ENCODE measurements at regions not wholly inside any gene's neighbourhood (a gene's known extent, or its start where the extent isn't known, plus 50 kb on each side); places are given as distances from the start of the nearest gene placed in this dataset.
"Not testable (repeated sequence)": the region's sequence is repeated elsewhere in the genome, so short reads cannot be mapped to it uniquely, and the experiment has no call there.

DNA sequence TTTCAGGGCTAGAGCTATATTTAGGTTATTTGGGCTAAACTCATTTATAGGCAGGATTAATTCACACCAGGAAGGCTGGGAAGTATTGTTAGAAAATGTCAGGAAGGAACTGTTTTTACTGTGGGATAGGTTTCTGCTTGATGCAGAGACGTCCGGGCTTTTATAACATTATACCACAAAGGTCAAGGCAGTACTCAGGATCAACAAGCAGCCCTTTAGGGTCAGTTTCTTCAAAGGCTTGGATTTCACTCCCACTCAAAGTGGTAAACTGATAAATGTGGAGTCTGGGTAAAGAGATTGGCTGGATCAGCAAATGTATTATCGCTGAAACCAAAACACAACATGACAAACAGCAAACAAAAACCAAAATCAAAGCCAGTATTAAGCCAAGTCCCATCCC lies 127.2 kb downstream of the ARL5B start:
- H3K36me3 ChIP-seq (ENCODE audit: control insufficient read depth, insufficient read depth, low read length): no peaks in the 10 kb centered on the region
- no peaks in the 10 kb centered on the region for H3K9me3 ChIP-seq (ENCODE audit: control insufficient read depth, insufficient read depth, low read length)
- no peaks in the 10 kb centered on the region for H3K4me1 ChIP-seq (ENCODE audit: control insufficient read depth, insufficient read depth, low read length)
- no CpG with 5 or more reads among the region's 3 CpGs for WGBS (ENCODE audit: insufficient coverage, insufficient read length)
- H3K27me3 ChIP-seq (ENCODE audit: control insufficient read depth, insufficient read depth, low read length): no peaks in the 10 kb centered on the region
- no peak for DNase-seq (ENCODE audit: low read depth, low spot score)
- H3K4me3 ChIP-seq (ENCODE audit: low read length): no peak overlapping the region
- H3K27ac ChIP-seq (ENCODE audit: low read length): no peak overlapping the region

DNA sequence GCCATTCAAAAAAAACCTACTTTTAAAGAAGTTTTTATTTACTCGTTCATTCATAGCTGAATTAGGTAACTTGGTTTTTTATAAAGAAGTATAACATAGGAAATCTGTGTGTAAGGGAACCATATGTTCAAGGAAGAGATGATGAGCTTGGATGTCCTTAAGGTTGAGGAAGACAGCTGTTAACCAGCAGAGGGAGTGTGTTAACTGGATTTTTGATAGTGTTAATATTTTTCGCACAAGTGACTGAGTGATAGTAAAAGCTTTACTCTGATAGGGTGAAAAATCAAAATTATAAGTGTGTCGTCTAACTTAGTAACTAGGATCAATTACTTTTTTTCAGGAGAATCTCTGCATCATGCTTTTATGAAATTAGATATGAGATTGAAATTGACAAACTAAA lies 134.7 kb downstream of the ARL5B start:
- Histone ChIP-seq H3K27ac (ENCODE audit: low read length) (no peak overlapping the region), H3K4me3 (ENCODE audit: low read length) (no peak overlapping the region), H3K36me3 (ENCODE audit: control insufficient read depth, insufficient read depth, low read length) (no peaks in the 10 kb centered on the region), H3K27me3 (ENCODE audit: control insufficient read depth, insufficient read depth, low read length) (no peaks in the 10 kb centered on the region), H3K9me3 (ENCODE audit: control insufficient read depth, insufficient read depth, low read length) (no peaks in the 10 kb centered on the region), H3K4me1 (ENCODE audit: control insufficient read depth, insufficient read depth, low read length) (no peaks in the 10 kb centered on the region)
- DNase-seq (ENCODE audit: low read depth, low spot score): no peak
- WGBS (ENCODE audit: insufficient coverage, insufficient read length): no CpG with 5 or more reads among the region's 3 CpGs

DNA sequence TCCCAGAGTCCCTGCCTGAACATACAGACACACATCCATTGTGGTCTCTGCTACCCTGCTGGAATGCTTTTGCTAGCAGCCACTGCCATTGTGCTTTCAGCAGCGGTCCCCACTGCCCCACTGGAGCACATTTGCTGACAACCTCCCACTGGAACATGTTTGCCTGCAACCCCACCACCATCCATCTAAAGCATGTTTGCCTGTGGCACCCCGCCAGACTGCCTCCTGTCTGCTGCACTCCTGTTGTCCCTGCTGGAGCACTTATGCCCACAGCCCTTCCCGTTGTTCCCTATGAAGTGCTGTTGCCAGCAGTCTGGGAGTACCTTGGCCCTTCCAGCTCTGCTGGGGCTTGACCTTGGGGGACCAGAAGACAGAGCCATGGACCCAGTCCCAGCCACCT lies 136.3 kb downstream of the ARL5B start:
- H3K4me1 ChIP-seq (ENCODE audit: control insufficient read depth, insufficient read depth, low read length): no peaks in the 10 kb centered on the region
- no CpG with 5 or more reads among the region's 3 CpGs for WGBS (ENCODE audit: insufficient coverage, insufficient read length)
- no peaks in the 10 kb centered on the region for H3K27me3 ChIP-seq (ENCODE audit: control insufficient read depth, insufficient read depth, low read length)
- H3K9me3 ChIP-seq (ENCODE audit: control insufficient read depth, insufficient read depth, low read length): no peaks in the 10 kb centered on the region
- no peaks in the 10 kb centered on the region for H3K36me3 ChIP-seq (ENCODE audit: control insufficient read depth, insufficient read depth, low read length)
- DNase-seq (ENCODE audit: low read depth, low spot score): no peak
- no peak overlapping the region for H3K4me3 ChIP-seq (ENCODE audit: low read length)
- H3K27ac ChIP-seq (ENCODE audit: low read length): no peak overlapping the region

DNA sequence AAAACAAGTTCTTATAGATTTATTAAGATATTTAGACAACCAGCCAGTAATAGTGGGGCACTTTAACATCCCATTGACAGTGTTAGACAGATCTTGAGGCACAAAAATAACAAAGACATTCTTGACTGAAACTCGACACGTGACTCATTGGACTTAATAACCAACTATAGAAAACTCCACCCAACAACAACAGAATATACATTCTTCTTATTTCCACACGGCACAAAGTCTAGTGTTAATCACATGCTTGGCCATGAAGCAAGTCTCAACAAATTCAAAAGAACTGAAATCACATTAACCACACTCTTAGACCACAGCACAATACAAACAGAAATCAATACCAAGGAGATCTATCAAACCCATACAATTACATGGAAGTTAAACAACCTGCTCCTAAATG lies 138.1 kb downstream of the ARL5B start:
- Histone ChIP-seq H3K36me3 (ENCODE audit: control insufficient read depth, insufficient read depth, low read length) (no peaks in the 10 kb centered on the region), H3K9me3 (ENCODE audit: control insufficient read depth, insufficient read depth, low read length) (no peaks in the 10 kb centered on the region), H3K4me1 (ENCODE audit: control insufficient read depth, insufficient read depth, low read length) (no peaks in the 10 kb centered on the region), H3K4me3 (ENCODE audit: low read length) (no peak overlapping the region), H3K27me3 (ENCODE audit: control insufficient read depth, insufficient read depth, low read length) (no peaks in the 10 kb centered on the region), H3K27ac (ENCODE audit: low read length) (no peak overlapping the region)
- no CpG with 5 or more reads among the region's 3 CpGs for WGBS (ENCODE audit: insufficient coverage, insufficient read length)
- DNase-seq (ENCODE audit: low read depth, low spot score): no peak

DNA sequence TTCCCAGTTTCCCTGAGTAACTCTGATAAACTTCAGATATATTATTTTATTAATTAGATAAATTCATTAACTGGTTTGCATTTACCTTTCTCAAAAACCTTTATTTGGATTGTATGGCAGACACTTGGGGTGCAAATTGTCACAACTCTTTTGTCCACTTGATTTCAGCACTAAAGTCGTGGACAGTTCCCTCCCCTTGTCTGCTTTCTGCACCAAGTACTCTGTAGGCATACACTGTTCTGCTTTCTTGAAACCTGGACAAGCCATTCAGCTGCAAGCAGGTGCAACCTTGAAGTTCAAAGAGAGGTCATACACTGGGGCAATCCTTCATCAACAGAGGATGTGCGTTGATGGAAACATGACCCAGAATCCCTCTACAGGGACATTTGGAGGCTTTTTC lies 162.9 kb downstream of the ARL5B start:
- no peak overlapping the region for H3K27ac ChIP-seq (ENCODE audit: low read length)
- no peaks in the 10 kb centered on the region for H3K4me1 ChIP-seq (ENCODE audit: control insufficient read depth, insufficient read depth, low read length)
- no peaks in the 10 kb centered on the region for H3K27me3 ChIP-seq (ENCODE audit: control insufficient read depth, insufficient read depth, low read length)
- H3K4me3 ChIP-seq (ENCODE audit: low read length): no peak overlapping the region
- WGBS (ENCODE audit: insufficient coverage, insufficient read length): no CpG with 5 or more reads among the region's 2 CpGs
- DNase-seq (ENCODE audit: low read depth, low spot score): peak; percentile 31
- H3K9me3 ChIP-seq (ENCODE audit: control insufficient read depth, insufficient read depth, low read length): no peaks in the 10 kb centered on the region
- no peaks in the 10 kb centered on the region for H3K36me3 ChIP-seq (ENCODE audit: control insufficient read depth, insufficient read depth, low read length)

DNA sequence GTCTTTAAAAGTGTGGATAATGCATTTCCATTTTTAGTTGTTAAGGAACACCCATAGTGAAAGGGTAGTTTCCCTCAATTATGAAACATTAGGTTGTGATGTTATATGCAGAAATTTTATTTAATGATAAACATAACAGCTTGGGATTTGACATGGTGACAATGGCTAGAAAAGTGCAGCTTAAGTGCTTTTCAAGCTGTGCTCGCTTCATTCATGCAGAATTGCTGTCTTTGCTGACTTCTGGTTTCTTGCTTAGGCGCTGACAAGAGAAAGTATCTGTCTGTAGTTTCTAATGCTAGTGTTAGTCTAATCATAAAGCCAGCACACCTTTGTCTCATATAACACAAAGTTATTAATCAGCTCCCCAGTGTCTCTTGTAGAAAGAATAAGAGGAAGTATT lies 170.0 kb downstream of the ARL5B start:
- Histone ChIP-seq H3K4me3 (ENCODE audit: low read length) (no peak overlapping the region), H3K4me1 (ENCODE audit: control insufficient read depth, insufficient read depth, low read length) (no peaks in the 10 kb centered on the region), H3K27me3 (ENCODE audit: control insufficient read depth, insufficient read depth, low read length) (no peaks in the 10 kb centered on the region), H3K27ac (ENCODE audit: low read length) (no peak overlapping the region), H3K36me3 (ENCODE audit: control insufficient read depth, insufficient read depth, low read length) (no peaks in the 10 kb centered on the region), H3K9me3 (ENCODE audit: control insufficient read depth, insufficient read depth, low read length) (no peaks in the 10 kb centered on the region)
- WGBS (ENCODE audit: insufficient coverage, insufficient read length): no CpG with 5 or more reads among the region's 2 CpGs
- no peak for DNase-seq (ENCODE audit: low read depth, low spot score)

DNA sequence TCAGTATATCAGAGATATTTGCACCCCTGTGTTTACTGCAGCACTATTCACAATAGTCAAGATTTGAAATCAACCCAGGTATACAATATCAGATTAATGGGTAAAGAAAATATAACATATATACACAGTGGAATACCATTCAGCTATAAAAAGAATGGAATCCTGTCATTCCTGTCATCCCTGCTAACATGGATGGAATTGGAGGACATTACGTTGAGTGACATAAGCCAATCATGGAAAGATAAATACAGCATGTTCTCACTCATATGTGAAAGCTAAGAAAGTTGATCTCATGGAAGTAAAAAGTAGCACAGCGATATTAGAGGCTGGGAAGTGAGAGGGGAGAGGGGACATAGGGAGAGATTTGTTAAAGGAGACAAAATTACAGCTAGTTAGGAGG lies 171.0 kb downstream of the ARL5B start:
- no peaks in the 10 kb centered on the region for H3K4me1 ChIP-seq (ENCODE audit: control insufficient read depth, insufficient read depth, low read length)
- no peaks in the 10 kb centered on the region for H3K9me3 ChIP-seq (ENCODE audit: control insufficient read depth, insufficient read depth, low read length)
- H3K36me3 ChIP-seq (ENCODE audit: control insufficient read depth, insufficient read depth, low read length): no peaks in the 10 kb centered on the region
- no peak overlapping the region for H3K27ac ChIP-seq (ENCODE audit: low read length)
- DNase-seq (ENCODE audit: low read depth, low spot score): no peak
- no peak overlapping the region for H3K4me3 ChIP-seq (ENCODE audit: low read length)
- WGBS (ENCODE audit: insufficient coverage, insufficient read length): no CpG with 5 or more reads among the region's 2 CpGs
- no peaks in the 10 kb centered on the region for H3K27me3 ChIP-seq (ENCODE audit: control insufficient read depth, insufficient read depth, low read length)

DNA sequence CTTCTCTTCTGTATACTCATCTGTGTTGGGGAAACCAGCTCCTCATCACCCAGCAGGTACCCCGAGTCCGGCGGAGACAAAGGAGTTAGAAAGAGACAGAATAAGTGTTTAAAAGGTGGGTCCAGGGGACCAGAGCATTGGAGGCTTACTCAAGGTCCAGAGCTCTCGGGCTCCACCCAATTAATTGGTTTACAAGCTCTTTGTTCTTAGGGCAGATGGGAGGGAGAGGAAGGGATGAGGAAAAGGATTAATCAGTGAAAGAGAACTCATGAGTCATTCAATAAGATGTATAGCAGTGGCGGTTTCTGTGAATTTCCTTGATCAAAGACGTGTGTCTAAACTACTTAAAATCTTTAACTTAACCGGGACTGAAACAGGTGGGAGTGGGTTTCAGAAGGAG lies 192.0 kb upstream of the MALRD1 start:
- DNase-seq (ENCODE audit: low read depth, low spot score); H3K27ac ChIP-seq (ENCODE audit: low read length); H3K4me1 ChIP-seq (ENCODE audit: control insufficient read depth, insufficient read depth, low read length); H3K27me3 ChIP-seq (ENCODE audit: control insufficient read depth, insufficient read depth, low read length); H3K36me3 ChIP-seq (ENCODE audit: control insufficient read depth, insufficient read depth, low read length); H3K4me3 ChIP-seq (ENCODE audit: low read length); H3K9me3 ChIP-seq (ENCODE audit: control insufficient read depth, insufficient read depth, low read length): not testable (repeated sequence)
- no CpG with 5 or more reads among the region's 7 CpGs for WGBS (ENCODE audit: insufficient coverage, insufficient read length)

DNA sequence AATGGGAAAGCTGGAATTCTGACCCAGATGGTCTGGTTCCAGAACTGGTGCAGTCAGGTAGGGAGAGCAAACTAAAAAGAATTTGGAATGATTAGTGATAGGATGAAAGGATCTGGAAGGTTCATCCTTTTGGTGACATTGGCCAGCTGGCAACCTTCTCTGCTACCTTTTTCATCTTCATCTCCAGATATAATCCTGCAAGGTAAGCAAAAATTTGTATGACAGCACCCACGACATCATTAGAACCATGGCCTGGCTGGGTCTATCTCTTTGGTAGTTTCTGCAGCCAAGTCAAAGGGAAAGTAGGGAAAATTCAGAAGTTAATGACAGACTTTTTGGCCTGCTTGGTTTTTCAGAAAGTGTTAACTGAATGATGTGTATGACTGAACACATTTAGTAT lies 188.9 kb upstream of the MALRD1 start:
- Histone ChIP-seq H3K9me3 (ENCODE audit: control insufficient read depth, insufficient read depth, low read length) (no peaks in the 10 kb centered on the region), H3K27ac (ENCODE audit: low read length) (no peak overlapping the region), H3K4me3 (ENCODE audit: low read length) (no peak overlapping the region), H3K4me1 (ENCODE audit: control insufficient read depth, insufficient read depth, low read length) (no peaks in the 10 kb centered on the region), H3K36me3 (ENCODE audit: control insufficient read depth, insufficient read depth, low read length) (no peaks in the 10 kb centered on the region), H3K27me3 (ENCODE audit: control insufficient read depth, insufficient read depth, low read length) (no peaks in the 10 kb centered on the region)
- WGBS (ENCODE audit: insufficient coverage, insufficient read length): no CpG with 5 or more reads among the region's 1 CpG
- DNase-seq (ENCODE audit: low read depth, low spot score): no peak

DNA sequence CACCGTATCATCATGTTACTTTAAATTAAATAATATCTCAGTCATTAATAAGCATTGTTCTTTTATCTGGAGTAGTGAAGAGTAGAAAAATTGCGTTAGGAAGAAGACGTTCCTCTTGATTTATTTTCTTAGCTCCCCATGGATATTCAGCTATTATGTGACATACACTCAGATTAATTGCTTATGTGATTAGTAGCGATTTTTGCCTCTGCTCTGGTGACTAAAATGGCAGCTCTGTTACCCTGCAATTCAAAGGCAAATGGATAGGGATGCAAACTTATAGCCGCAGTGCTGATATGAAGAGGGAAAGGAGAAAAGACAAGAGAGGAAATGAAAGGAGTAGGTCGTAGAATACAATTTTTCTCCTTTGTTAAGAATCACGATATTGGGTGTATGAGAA lies 188.4 kb upstream of the MALRD1 start:
- Histone ChIP-seq H3K4me3 (ENCODE audit: low read length) (no peak overlapping the region), H3K9me3 (ENCODE audit: control insufficient read depth, insufficient read depth, low read length) (no peaks in the 10 kb centered on the region), H3K4me1 (ENCODE audit: control insufficient read depth, insufficient read depth, low read length) (no peaks in the 10 kb centered on the region), H3K27ac (ENCODE audit: low read length) (no peak overlapping the region), H3K27me3 (ENCODE audit: control insufficient read depth, insufficient read depth, low read length) (no peaks in the 10 kb centered on the region), H3K36me3 (ENCODE audit: control insufficient read depth, insufficient read depth, low read length) (no peaks in the 10 kb centered on the region)
- no peak for DNase-seq (ENCODE audit: low read depth, low spot score)
- WGBS (ENCODE audit: insufficient coverage, insufficient read length): no CpG with 5 or more reads among the region's 7 CpGs

DNA sequence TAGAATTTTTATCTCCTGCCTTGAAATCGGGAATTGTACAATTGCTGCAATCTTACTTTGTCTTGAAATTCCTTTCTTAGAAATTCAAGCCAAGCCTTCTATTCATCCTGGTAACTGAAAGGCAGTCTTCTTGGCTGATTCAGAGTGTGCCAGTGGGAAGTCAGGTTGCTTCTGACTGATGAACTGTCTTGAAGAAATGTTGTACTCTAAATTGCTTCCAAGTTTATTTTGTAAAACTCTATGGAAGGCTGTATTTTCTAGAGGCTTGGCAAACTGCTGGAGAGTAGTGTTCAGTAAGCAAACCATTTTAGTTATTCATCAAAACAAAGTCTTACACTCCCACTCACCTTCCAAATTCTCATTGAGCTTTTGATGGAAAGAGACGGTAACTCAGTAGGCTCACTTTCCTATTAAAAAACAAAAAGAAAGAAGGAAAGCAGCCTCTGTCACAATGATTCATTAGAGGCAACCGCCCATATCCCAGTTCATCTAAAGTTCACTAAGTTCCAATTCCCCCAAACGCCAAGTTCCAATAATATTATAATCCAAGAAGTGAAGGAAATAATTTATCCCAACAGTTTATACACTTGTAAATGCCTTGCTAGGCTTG lies 187.9 kb upstream of the MALRD1 start:
- Histone ChIP-seq H3K9me3 (ENCODE audit: control insufficient read depth, insufficient read depth, low read length) (no peaks in the 10 kb centered on the region), H3K36me3 (ENCODE audit: control insufficient read depth, insufficient read depth, low read length) (no peaks in the 10 kb centered on the region), H3K4me1 (ENCODE audit: control insufficient read depth, insufficient read depth, low read length) (no peaks in the 10 kb centered on the region), H3K27ac (ENCODE audit: low read length) (no peak overlapping the region), H3K4me3 (ENCODE audit: low read length) (no peak overlapping the region), H3K27me3 (ENCODE audit: control insufficient read depth, insufficient read depth, low read length) (no peaks in the 10 kb centered on the region)
- DNase-seq (ENCODE audit: low read depth, low spot score): no peak
- WGBS (ENCODE audit: insufficient coverage, insufficient read length): no CpG with 5 or more reads among the region's 4 CpGs

Data from iPS DF 6.9 (cell line).